Stimulated activated CD8-positive, alpha-beta memory T cell treated with anti-CD3 and anti-CD28 coated beads, Interleukin-7, amount 100 ng/mL, for 1 hour (primary cell): ENCODE measurements at regions not wholly inside any gene's neighbourhood (a gene's known extent, or its start where the extent isn't known, plus 50 kb on each side); places are given as distances from the start of the nearest gene placed in this dataset.

Experiments used
- DNase-seq, 2 donors: peaks; one replicate each; pipeline ENCODE4 v3.0.0-alpha.2; 2020; ENCODE audit warnings: low read depth in 2 of 2

DNA sequence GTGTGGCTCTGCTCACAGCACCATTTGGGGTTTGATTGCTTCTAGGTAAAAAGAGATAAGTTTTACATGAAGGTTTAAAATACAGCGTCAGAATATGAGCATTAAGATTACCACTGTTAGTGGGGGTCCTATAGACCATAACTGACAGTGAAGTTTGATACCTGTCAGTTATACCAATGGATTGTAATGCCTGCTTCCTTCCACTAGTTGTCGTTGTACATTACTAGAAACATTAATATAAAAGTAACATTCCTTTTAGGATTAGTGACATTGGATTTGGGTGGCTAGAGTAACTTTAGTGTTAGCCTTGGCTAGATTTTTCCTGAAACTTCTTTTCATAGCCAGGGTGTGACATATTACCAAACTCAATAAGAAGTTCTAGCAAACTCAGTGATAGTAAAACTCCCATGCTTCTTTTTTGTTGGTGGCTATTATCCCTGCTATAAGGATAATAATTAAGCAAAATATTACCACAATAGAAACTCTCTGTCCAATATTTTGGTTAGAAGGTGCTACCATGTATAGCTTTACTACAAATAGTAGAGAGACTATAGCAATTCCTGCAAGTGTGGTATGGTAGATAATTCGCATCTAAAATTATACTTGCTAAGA lies 57.1 kb downstream of the FAM181B start:
- DNase-seq = no peak

DNA sequence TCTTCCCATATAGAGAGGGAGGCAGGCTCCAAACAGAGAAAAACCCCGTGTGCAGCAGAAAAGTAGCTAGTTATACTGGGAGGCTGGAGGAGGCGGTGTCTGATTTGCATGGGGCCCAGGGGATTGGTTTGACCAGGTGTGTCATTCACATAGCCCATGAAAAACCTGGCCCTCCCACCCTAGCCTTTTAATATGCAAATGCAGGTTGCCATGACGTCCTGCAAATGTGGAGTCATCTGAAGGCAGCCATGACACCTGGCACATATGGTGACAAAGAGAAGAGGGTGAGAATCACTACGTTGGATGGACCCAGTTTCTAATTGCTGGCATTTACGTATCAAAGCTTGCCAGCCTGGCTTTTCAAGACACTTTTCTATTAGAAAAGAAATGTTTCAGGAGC lies 57.8 kb downstream of the FAM181B start:
- no peak for DNase-seq

GRCh38 chr11:82673631-82674030 lies 60.0 kb downstream of the FAM181B start:
- DNase-seq = no peak

DNA sequence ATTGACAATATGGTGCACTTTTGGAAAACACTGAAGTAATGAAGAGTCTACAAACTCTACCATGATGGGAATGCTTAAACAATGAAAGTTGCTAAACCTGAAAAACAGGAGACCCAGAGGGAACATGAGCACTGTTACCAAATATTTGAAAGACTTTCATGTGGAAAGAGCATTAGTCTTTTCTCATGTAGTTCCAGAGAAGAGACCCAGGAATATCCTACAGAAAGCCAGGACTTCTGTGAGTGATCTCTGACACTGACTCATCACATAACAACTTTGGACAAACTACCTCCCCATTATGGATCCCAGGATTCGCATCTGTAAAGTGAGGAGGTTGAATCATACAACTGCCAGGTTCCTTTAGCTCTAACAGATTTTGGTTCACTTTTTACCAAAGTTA lies 62.2 kb downstream of the FAM181B start:
- DNase-seq = no peak

- DNase-seq = no peak
Observed at GRCh38 chr11:82663535-82663934, 70.1 kb downstream of the FAM181B start.

- DNase-seq = no peak
Observed at GRCh38 chr11:82653752-82654151, 79.9 kb downstream of the FAM181B start.

- no peak for DNase-seq
Observed at GRCh38 chr11:82639251-82639650, 94.4 kb downstream of the FAM181B start.

DNA sequence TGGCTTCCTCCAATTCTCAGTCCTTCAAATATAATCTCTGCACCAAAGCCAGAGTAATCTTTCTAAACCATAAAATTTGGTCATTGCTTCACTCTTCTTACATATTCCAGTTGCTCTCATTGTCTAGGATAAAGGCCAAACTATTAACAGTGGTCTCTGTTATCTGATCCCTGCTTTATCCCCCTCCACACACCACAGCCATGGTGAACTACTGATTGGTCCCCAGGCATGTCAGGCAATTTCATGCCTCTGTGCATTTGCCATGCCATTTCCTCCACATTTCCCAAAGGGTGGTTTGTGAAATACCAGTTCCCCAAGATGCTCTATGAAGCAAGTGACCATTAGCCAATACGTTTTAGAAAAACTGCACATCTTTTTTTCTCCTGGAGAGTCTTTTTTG lies 97.0 kb downstream of the FAM181B start:
- no peak for DNase-seq

GRCh38 chr11:82634091-82634490 lies 99.6 kb downstream of the FAM181B start:
- no peak for DNase-seq

GRCh38 chr11:82631722-82632630 lies 101.7 kb downstream of the FAM181B start:
- no peak for DNase-seq

GRCh38 chr11:82610671-82611070 lies 123.0 kb downstream of the FAM181B start:
- no peak for DNase-seq

DNA sequence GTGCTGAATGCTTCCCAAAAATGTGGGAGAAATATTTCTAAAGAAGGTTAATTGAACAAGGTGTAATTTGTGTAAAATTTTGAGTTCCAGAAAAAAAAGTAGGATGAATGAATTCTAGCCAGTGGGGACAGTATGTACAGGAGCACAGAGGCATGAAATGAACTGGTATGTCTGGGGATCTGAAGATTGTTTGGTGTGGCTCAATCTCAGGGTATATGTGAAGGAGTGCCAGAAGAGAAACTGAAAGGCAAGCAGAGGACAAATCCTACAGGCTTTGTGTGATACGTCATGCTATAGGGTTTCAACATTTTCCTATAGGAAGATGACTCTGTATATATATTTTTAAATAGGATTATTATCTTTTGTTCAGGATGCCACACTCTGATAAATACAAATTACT lies 126.9 kb downstream of the FAM181B start:
- no peak for DNase-seq

DNA sequence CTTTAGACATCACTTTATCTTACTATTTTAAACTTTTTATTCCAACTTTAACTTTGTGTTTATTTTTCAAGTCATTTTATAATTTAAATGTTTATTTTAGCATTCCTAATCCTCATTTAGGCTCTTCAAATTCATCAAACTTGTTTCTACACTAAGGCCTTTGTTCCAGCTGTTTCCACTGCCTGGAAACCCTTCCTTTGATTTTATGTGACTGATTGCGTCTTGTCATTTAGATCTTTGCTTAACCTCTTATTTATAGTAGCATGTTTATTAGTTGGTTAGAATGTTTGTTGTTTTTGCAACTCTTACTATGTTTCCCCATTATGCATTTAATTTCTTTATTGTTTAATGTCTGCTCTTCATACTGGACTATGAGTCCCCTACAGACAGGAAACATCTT lies 132.0 kb downstream of the FAM181B start:
- no peak for DNase-seq

- DNase-seq = no peak
Observed at GRCh38 chr11:82599836-82600235, 133.8 kb downstream of the FAM181B start.

DNA sequence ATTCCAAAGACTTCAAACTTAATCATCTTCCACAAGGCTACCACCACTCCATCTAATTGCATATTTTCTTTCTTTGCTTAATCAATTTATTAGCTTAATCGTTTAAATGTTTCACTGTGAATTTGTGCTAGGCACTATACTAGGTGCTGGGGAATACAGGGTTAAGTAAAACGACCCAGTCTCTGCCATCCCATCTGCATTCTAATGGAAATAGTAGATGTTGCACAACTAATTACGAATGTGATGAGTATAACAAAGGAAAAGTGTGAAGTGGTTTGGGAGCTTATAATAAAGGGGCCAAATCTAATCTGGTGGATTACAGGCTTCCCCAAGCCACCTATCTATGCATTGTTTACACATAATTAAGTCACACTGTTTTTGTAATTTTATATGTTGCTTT lies 147.1 kb downstream of the FAM181B start:
- no peak for DNase-seq

DNA sequence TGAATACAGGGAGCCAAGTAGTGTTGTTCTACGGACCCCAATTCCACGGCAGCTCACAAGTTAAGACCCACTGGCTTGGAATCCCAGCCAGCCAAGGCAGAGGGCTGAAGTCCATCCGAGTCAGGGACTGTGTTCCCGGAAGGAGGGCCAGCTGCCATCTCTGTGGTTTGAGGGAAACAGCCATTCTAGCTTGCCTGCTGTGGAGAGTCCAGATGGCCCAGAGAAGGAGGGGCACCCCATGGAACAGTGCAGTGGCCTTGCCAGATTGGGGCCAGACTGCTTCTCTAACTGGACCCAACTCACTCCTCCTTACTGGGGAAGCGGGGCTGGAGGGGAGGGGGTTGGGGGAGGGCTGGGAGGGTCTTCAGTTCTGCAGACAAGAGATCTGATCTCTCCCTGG lies 156.4 kb downstream of the FAM181B start:
- DNase-seq = no peak

DNA sequence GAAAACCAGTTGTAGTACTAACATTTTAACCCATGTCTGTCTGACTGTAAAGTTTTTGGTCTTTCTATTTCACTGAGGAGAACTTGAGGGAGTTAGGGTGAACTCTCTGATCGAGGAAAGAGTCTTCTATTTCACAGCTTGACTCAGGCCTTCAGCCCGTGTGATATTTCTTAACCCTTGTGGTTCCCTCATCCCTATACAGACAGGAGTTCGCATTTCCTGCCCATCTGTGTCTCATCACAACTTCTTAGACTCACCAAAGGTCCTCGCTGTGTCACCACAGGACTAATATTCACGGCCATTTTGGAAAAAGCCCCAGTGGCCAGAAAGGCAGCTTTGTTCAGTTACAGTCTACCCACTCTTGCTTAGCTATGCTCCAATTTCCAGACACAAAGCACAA lies 172.8 kb downstream of the FAM181B start:
- DNase-seq = no peak

- no peak for DNase-seq
Observed at GRCh38 chr11:82559609-82560008, 174.1 kb downstream of the FAM181B start.

DNA sequence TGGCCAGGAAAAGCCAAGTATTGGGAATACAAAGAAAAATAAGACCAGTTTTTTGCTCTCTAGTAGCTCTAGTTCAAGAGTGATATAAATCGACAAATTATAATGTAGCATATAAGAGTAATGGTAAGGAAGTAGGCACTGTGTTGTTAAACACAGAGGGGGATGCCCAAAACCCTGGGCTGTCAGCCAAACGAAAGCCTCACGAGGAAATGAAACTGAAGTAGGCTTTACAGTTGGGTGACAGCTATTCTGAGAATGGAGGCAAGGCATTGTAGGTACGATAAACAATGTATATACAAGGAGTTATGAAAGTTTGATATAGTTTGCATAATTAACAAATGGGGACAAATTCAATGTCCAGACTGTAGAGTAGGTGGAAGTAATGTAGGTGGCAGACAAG lies 176.4 kb downstream of the FAM181B start:
- DNase-seq = no peak

- DNase-seq = no peak
Observed at GRCh38 chr11:82556210-82556609, 177.5 kb downstream of the FAM181B start.

DNA sequence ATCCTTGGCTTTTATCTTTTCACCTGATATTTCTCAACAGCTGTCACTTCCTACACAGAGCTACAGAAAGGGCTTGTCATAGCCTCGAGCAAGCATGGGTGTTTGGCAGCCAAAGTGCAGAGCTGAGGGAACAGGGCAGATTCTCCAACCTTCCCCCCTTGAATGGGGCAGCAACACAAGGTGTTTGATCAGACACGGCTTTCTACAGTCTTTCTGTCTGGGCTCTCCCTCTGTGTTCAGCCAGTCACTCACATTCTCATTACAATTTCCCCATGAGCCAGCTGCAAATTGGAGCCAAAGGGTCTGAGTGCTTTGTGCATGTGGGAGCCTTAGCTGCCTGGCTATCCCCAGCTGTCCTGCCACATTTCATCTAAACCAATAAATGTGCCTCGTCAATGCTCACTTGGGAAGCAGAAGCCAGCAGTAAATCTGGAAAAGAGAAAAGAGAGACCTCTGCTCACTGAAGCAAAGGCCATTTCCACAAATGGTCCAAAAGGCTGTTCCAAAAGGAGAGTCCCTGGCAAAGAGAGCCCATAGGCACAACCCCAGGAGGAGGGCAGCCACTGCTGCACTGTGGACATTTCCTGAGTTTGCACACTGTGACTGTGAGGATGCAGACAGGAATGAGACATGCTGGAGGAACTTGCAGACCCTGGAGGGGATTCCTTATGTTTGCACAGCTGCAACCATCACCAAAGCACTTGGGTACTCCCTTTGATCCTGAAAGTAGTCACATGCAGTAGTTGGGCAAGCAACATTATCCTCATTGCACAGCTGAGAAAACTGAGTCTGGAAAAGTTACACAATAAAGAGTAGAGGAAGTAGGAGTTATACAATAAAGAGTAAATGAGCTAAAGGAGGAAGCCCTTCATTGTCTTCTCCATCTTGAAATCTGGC lies 186.8 kb downstream of the FAM181B start:
- DNase-seq = no peak

DNA sequence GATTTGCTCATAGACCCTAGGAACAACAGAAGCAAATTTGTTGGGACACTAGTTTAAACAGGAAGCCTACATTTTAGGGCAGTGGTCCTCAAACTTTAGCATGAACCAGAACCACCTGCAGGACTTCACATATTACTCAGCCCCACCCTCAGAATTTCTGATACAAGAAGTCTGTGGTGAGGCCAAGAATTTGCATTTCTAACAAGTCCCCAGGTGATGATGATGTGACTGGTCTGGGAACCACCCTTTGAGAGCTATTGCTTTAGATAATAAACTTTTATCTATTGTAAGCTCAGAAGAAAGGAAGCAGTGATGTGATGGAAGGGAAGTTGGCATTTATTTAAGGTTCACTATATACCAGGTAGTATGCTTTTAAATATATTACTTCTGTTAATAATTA lies 194.0 kb downstream of the FAM181B start:
- no peak for DNase-seq
